GM12878 (cell line): ENCODE measurements at regions not wholly inside any gene's neighbourhood (a gene's known extent, or its start where the extent isn't known, plus 50 kb on each side); places are given as distances from the start of the nearest gene placed in this dataset.

ENCODE experiments used
- ATAC-seq: fragments of 200-7000 bp; cut with Tn5 transposase; 3 replicates; pipeline ENCODE4 v1.9.1; 2020; ENCODE audit warnings: mild to moderate bottlenecking, moderate library complexity
- BruUV-seq: library from RNA; stranded (reverse); fragments of 400-500 nt; replicated peaks from 2 replicates; lab custom pipeline; 2021; lab: Mats Ljungman, UMichigan
- CTCF ChIA-PET: fragments of 300-600 bp; sonication (Branson Sonifier 250); formaldehyde crosslinking; extraction: SDS; loops from one replicate; lab custom pipeline; 2021; ENCODE audit warnings: inconsistent platforms; lab: Yijun Ruan, JAX
- POLR2A ChIA-PET: fragments of 350-600 bp; formaldehyde crosslinking; extraction: SDS; loops from one replicate; lab custom pipeline; 2021; ENCODE audit warnings: inconsistent platforms; lab: Charles Lee
- RAD21 ChIA-PET: fragments of 300-600 bp; sonication (Branson Sonifier 250); formaldehyde crosslinking; loops from one replicate; lab custom pipeline; 2023; ENCODE audit warnings: antibody characterized with exemption; ENCODE audit not compliant: unreplicated experiment; lab: Charles Lee
- SMC1A ChIA-PET: fragments of 300-600 bp; sonication (Branson Sonifier 250); formaldehyde crosslinking; loops from one replicate; lab custom pipeline; 2023; ENCODE audit not compliant: unreplicated experiment, uncharacterized antibody; lab: Charles Lee
- DNase-seq: peaks from one replicate; pipeline ENCODE4 v3.0.0-alpha.2; 2011; ENCODE audit warnings: low read depth, low spot score
- FAIRE-seq: peaks from 3 replicates; lab custom pipeline; 2011; peaks lifted over from hg19 to GRCh38; lab: Jason Lieb, UNC
- H2AFZ ChIP-seq: 2 replicates; pipeline ENCODE4 v1.6.0; 2011; ENCODE audit warnings: low read depth, low read length, control low read depth; ENCODE audit not compliant: control insufficient read depth
- H3K27ac ChIP-seq: 2 replicates; pipeline ENCODE4 v1.5.1; 2011; ENCODE audit warnings: control low read depth; ENCODE audit not compliant: control insufficient read depth, insufficient read depth
- H3K27me3 ChIP-seq, 2 experiments: replicated peaks in 1 of 2; 2 replicates each; pipeline versions ENCODE4 v1.6.0 to v1.6.1; 2011; ENCODE audit warnings: low read length in 1 of 2; ENCODE audit not compliant: control insufficient read depth in 2 of 2, insufficient read depth in 2 of 2
- H3K36me3 ChIP-seq, 2 experiments: 2 replicates each; pipeline ENCODE4 v1.5.1; 2011; ENCODE audit warnings: low read length in 1 of 2; ENCODE audit not compliant: control insufficient read depth in 2 of 2, insufficient read depth in 2 of 2
- H3K4me1 ChIP-seq: 2 replicates; pipeline ENCODE4 v1.6.1; 2011; ENCODE audit warnings: mild to moderate bottlenecking, low read length, moderate library complexity, mixed read lengths; ENCODE audit not compliant: control insufficient read depth, insufficient read depth
- H3K4me2 ChIP-seq: 2 replicates; pipeline ENCODE4 v1.6.0; 2011; ENCODE audit warnings: control low read depth; ENCODE audit not compliant: control insufficient read depth, insufficient read depth
- H3K4me3 ChIP-seq: fragments of 200-600 bp; sonication (generic); 2 replicates; pipeline ENCODE4 v1.5.1; 2016
- H3K79me2 ChIP-seq: 2 replicates; pipeline ENCODE4 v1.6.0; 2011; ENCODE audit warnings: low read length; ENCODE audit not compliant: control insufficient read depth, insufficient read depth
- H3K9ac ChIP-seq: 2 replicates; pipeline ENCODE4 v1.8.0; 2011; ENCODE audit warnings: low read length, control low read depth, mixed read lengths; ENCODE audit not compliant: control insufficient read depth, insufficient read depth
- H3K9me3 ChIP-seq: replicated peaks from 3 replicates; pipeline ENCODE4 v1.5.1; 2011; ENCODE audit warnings: mild to moderate bottlenecking, low read length; ENCODE audit not compliant: control insufficient read depth, insufficient read depth
- H4K20me1 ChIP-seq: 2 replicates; pipeline ENCODE4 v1.6.0; 2011; ENCODE audit not compliant: control insufficient read depth, insufficient read depth
- EED ChIP-seq: sonication (generic); IDR thresholded peaks from 2 replicates; pipeline ENCODE4 v1.6.1; 2016; ENCODE audit warnings: antibody characterized with exemption, low read depth
- MEF2A ChIP-seq: IDR thresholded peaks from 2 replicates; pipeline ENCODE4 v1.6.1; 2011; ENCODE audit warnings: low read depth, mild to moderate bottlenecking, low read length, moderate library complexity; ENCODE audit not compliant: insufficient read depth
- MYB ChIP-seq: fragments of 150-350 bp; IDR thresholded peaks from 2 replicates; pipeline ENCODE4 v1.6.1; 2014; ENCODE audit warnings: mild to moderate bottlenecking, low read depth, low read length, borderline replicate concordance
- whole genome bisulfite sequencing: methylation state at CpG from one replicate; pipeline ENCODE4 v1.1.6; 2016; ENCODE audit warnings: low lambda C conversion rate; ENCODE audit not compliant: insufficient replicate concordance, insufficient coverage; ENCODE audit errors: missing lambda C conversion rate; 5-methylcytosine and 5-hydroxymethylcytosine counted together
- in situ Hi-C: fragments of 300-500 bp; cut with MboI; formaldehyde crosslinking; loops from 9 replicates; pipeline ENCODE4 v1.14.3; 2018; ENCODE audit warnings: mixed read lengths
- intact Hi-C: fragments of 100-400 bp; cut with micrococcal nuclease; formaldehyde crosslinking; loops from one replicate; pipeline ENCODE4 v1.14.2; 2022; ENCODE audit not compliant: unreplicated experiment
- TF ChIP-seq, protein P1 (sequence below): IDR thresholded peaks from 2 replicates; pipeline ENCODE4 v1.6.1; 2012; ENCODE audit warnings: improper control_type of control experiment, low read depth, low read length; ENCODE audit not compliant: insufficient replicate concordance
- TF ChIP-seq, protein P2 (sequence below): fragments of 450-650 bp; IDR thresholded peaks from 2 replicates; pipeline ENCODE4 v1.6.1; 2016; ENCODE audit warnings: mild to moderate bottlenecking
- TF ChIP-seq, protein P3 (sequence below): fragments of 450-650 bp; formaldehyde crosslinking; IDR thresholded peaks from 2 replicates; pipeline ENCODE4 v1.4.0; 2022; ENCODE audit warnings: mild to moderate bottlenecking, moderate library complexity
- TF ChIP-seq, protein P4 (sequence below): IDR thresholded peaks from 2 replicates; pipeline ENCODE4 v1.6.1; 2011; ENCODE audit warnings: mild to moderate bottlenecking, low read depth, low read length, moderate library complexity; ENCODE audit not compliant: insufficient replicate concordance

DNA sequence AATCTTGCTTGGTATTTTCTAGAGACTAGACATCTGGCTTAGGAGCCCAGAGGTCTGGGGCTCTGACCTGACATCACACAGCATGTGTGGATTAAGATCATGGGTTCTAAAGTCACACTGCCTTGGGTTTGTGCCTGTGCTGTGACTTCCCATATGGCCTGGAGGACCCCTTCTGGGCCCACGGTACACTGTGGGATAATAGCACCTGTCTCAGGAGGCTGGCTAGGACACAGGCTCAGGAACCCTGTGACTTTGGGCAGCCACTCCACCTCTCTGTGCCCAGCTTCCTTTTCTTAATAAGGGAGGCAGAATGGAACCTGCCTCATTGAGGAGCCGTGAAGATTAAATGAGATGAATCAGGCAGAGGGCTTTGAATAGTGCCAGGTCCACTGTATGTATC is 99.2 kb upstream of the B3GAT1 start (continued):
- TF ChIP-seq, protein P1, sequence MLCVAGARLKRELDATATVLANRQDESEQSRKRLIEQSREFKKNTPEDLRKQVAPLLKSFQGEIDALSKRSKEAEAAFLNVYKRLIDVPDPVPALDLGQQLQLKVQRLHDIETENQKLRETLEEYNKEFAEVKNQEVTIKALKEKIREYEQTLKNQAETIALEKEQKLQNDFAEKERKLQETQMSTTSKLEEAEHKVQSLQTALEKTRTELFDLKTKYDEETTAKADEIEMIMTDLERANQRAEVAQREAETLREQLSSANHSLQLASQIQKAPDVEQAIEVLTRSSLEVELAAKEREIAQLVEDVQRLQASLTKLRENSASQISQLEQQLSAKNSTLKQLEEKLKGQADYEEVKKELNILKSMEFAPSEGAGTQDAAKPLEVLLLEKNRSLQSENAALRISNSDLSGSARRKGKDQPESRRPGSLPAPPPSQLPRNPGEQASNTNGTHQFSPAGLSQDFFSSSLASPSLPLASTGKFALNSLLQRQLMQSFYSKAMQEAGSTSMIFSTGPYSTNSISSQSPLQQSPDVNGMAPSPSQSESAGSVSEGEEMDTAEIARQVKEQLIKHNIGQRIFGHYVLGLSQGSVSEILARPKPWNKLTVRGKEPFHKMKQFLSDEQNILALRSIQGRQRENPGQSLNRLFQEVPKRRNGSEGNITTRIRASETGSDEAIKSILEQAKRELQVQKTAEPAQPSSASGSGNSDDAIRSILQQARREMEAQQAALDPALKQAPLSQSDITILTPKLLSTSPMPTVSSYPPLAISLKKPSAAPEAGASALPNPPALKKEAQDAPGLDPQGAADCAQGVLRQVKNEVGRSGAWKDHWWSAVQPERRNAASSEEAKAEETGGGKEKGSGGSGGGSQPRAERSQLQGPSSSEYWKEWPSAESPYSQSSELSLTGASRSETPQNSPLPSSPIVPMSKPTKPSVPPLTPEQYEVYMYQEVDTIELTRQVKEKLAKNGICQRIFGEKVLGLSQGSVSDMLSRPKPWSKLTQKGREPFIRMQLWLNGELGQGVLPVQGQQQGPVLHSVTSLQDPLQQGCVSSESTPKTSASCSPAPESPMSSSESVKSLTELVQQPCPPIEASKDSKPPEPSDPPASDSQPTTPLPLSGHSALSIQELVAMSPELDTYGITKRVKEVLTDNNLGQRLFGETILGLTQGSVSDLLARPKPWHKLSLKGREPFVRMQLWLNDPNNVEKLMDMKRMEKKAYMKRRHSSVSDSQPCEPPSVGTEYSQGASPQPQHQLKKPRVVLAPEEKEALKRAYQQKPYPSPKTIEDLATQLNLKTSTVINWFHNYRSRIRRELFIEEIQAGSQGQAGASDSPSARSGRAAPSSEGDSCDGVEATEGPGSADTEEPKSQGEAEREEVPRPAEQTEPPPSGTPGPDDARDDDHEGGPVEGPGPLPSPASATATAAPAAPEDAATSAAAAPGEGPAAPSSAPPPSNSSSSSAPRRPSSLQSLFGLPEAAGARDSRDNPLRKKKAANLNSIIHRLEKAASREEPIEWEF = no peak

DNA sequence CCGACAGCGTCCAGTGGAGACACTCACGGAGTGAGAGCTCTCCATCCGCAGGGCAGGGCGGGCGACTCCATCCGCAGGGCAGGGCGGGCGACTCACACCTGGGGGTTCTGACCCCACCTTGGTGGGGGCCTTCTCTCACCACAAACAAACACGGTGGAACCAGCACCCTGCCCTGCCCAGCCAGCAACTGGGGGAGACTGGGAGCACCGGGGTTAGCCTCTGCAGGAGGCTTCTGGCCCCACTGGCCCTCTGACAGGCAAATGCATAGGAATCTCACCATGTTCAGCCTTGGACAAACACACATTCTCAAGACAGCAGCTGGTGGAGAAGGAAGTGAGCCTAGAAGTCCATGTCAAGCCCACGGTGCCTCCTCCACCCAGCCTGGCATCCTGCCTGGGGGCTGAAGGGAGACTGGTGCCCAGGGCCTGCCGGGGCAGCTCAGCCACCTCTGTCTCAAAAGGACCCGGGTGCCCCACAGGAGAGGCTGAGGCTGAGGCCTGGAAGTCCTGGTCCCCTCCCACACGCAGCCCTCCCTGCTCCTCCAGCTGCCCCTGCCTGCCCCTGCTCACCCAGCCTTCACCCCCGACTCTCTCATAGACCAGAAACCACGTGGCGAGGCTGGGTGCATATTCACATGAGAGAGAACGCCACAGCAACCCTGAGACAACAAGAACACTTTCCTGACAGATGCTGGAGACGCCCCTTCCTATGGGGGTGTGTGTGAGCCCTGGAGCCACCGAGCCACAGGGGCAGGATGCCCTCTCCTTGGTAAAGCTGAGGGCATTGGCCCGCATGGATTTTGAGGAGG is 98.4 kb upstream of the B3GAT1 start:
- intact Hi-C loops = no loop called here
- ChIA-PET POLR2A (no interaction called here), SMC1A (no interaction called here), CTCF (no interaction called here), RAD21 (no interaction called here)
- no peak overlapping the region for H3K4me2 ChIP-seq
- in situ Hi-C loops = no loop called here
- no peak for DNase-seq
- H3K27ac ChIP-seq = no peak overlapping the region
- no peaks in the 10 kb centered on the region for H4K20me1 ChIP-seq
- H3K79me2 ChIP-seq = no peaks in the 10 kb centered on the region
- H3K36me3 ChIP-seq = no peaks in the 10 kb centered on the region
- no peak overlapping the region for H2AFZ ChIP-seq
- no peak overlapping the region for H3K9ac ChIP-seq
- H3K9me3 ChIP-seq = no peaks in the 10 kb centered on the region
- no TSS peak for BruUV-seq
- no peak for FAIRE-seq
- no peak overlapping the region for H3K4me3 ChIP-seq
- no peaks in the 10 kb centered on the region for H3K4me1 ChIP-seq
- H3K27me3 ChIP-seq = peaks cover 0 to 4% of the 10 kb centered on the region in 2 experiments; a peak in 2 of 4 replicates
- WGBS = 38% methylated on average over 21 of the region's 22 CpGs
- no peak for ATAC-seq
- TF ChIP-seq EED = no peak
- TF ChIP-seq MYB = no peak
- TF ChIP-seq, protein P2, sequence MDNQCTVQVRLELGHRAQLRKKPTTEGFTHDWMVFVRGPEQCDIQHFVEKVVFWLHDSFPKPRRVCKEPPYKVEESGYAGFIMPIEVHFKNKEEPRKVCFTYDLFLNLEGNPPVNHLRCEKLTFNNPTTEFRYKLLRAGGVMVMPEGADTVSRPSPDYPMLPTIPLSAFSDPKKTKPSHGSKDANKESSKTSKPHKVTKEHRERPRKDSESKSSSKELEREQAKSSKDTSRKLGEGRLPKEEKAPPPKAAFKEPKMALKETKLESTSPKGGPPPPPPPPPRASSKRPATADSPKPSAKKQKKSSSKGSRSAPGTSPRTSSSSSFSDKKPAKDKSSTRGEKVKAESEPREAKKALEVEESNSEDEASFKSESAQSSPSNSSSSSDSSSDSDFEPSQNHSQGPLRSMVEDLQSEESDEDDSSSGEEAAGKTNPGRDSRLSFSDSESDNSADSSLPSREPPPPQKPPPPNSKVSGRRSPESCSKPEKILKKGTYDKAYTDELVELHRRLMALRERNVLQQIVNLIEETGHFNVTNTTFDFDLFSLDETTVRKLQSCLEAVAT = no peak
- TF ChIP-seq, protein P3, sequence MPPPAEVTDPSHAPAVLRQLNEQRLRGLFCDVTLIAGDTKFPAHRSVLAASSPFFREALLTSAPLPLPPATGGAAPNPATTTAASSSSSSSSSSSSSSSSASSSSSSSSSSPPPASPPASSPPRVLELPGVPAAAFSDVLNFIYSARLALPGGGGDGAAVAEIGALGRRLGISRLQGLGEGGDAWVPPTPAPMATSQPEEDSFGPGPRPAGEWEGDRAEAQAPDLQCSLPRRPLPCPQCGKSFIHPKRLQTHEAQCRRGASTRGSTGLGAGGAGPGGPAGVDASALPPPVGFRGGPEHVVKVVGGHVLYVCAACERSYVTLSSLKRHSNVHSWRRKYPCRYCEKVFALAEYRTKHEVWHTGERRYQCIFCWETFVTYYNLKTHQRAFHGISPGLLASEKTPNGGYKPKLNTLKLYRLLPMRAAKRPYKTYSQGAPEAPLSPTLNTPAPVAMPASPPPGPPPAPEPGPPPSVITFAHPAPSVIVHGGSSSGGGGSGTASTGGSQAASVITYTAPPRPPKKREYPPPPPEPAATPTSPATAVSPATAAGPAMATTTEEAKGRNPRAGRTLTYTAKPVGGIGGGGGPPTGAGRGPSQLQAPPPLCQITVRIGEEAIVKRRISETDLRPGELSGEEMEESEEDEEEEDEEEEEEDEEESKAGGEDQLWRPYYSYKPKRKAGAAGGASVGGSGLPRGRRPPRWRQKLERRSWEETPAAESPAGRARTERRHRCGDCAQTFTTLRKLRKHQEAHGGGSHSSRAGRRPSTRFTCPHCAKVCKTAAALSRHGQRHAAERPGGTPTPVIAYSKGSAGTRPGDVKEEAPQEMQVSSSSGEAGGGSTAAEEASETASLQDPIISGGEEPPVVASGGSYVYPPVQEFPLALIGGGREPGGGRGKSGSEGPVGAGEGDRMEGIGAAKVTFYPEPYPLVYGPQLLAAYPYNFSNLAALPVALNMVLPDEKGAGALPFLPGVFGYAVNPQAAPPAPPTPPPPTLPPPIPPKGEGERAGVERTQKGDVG (CRISPR knock-in tag) = no peak
- no peak for TF ChIP-seq MEF2A
- TF ChIP-seq, protein P4, sequence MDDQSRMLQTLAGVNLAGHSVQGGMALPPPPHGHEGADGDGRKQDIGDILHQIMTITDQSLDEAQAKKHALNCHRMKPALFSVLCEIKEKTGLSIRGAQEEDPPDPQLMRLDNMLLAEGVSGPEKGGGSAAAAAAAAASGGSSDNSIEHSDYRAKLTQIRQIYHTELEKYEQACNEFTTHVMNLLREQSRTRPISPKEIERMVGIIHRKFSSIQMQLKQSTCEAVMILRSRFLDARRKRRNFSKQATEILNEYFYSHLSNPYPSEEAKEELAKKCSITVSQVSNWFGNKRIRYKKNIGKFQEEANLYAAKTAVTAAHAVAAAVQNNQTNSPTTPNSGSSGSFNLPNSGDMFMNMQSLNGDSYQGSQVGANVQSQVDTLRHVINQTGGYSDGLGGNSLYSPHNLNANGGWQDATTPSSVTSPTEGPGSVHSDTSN = no peak
